ENCODE measurements at regions not wholly inside any gene's neighbourhood (a gene's known extent, or its start where the extent isn't known, plus 50 kb on each side); places are given as distances from the start of the nearest gene placed in this dataset.

- no peak for DNase-seq (ENCODE audit: low read depth)
Observed at GRCh38 chr1:58975888-58976287, 192.0 kb upstream of the JUN start.

GRCh38 chr1:58976294-58976693 is 192.4 kb upstream of the JUN start:
- DNase-seq (ENCODE audit: low read depth) = no peak

GRCh38 chr1:58977598-58977997 is 193.8 kb upstream of the JUN start:
- no peak for DNase-seq (ENCODE audit: low read depth)

GRCh38 chr1:58978096-58978495 is 194.2 kb upstream of the JUN start:
- no peak for DNase-seq (ENCODE audit: low read depth)

- DNase-seq (ENCODE audit: low read depth) = no peak
Observed at GRCh38 chr1:58979086-58979485, 195.2 kb upstream of the JUN start.

GRCh38 chr1:58979677-58980076 is 195.8 kb upstream of the JUN start:
- DNase-seq (ENCODE audit: low read depth) = no peak

- DNase-seq (ENCODE audit: low read depth) = no peak
Observed at GRCh38 chr1:58981392-58981791, 197.5 kb upstream of the JUN start.

GRCh38 chr1:58982259-58982998 is 198.6 kb upstream of the JUN start:
- DNase-seq (ENCODE audit: low read depth) = no peak

- no peak for DNase-seq (ENCODE audit: low read depth)
Observed at GRCh38 chr1:58983162-58983561, 199.3 kb upstream of the JUN start.

- DNase-seq (ENCODE audit: low read depth) = no peak
Observed at GRCh38 chr1:58983633-58984245, 199.9 kb upstream of the JUN start.

- no peak for DNase-seq (ENCODE audit: low read depth)
Observed at GRCh38 chr1:58986996-58987767, 203.3 kb upstream of the JUN start.

- DNase-seq (ENCODE audit: low read depth) = no peak
Observed at GRCh38 chr1:58988752-58989151, 204.9 kb upstream of the JUN start.

- DNase-seq (ENCODE audit: low read depth) = no peak
Observed at GRCh38 chr1:58989845-58990244, 206.0 kb upstream of the JUN start.

- no peak for DNase-seq (ENCODE audit: low read depth)
Observed at GRCh38 chr1:58991305-58991704, 207.5 kb upstream of the JUN start.

- DNase-seq (ENCODE audit: low read depth) = no peak
Observed at GRCh38 chr1:58992643-58993042, 208.8 kb upstream of the JUN start.

- no peak for DNase-seq (ENCODE audit: low read depth)
Observed at GRCh38 chr1:58993403-58993802, 209.6 kb upstream of the JUN start.

GRCh38 chr1:58994664-58995063 is 210.8 kb upstream of the JUN start:
- no peak for DNase-seq (ENCODE audit: low read depth)

GRCh38 chr1:58996341-58997059 is 212.7 kb upstream of the JUN start:
- no peak for DNase-seq (ENCODE audit: low read depth)

GRCh38 chr1:58997060-58997411 is 213.2 kb upstream of the JUN start:
- no peak for DNase-seq (ENCODE audit: low read depth)

- DNase-seq (ENCODE audit: low read depth) = no peak
Observed at GRCh38 chr1:58997637-58998036, 213.8 kb upstream of the JUN start.

GRCh38 chr1:58999676-59000075 is 215.8 kb upstream of the JUN start:
- no peak for DNase-seq (ENCODE audit: low read depth)

GRCh38 chr1:59004755-59005154 is 220.9 kb upstream of the JUN start:
- DNase-seq (ENCODE audit: low read depth) = no peak
